ENCODE measurements at regions not wholly inside any gene's neighbourhood (a gene's known extent, or its start where the extent isn't known, plus 50 kb on each side); places are given as distances from the start of the nearest gene placed in this dataset.
A peak's percentile ranks its signal among the peaks of the same experiment; 100 is the strongest.

DNA sequence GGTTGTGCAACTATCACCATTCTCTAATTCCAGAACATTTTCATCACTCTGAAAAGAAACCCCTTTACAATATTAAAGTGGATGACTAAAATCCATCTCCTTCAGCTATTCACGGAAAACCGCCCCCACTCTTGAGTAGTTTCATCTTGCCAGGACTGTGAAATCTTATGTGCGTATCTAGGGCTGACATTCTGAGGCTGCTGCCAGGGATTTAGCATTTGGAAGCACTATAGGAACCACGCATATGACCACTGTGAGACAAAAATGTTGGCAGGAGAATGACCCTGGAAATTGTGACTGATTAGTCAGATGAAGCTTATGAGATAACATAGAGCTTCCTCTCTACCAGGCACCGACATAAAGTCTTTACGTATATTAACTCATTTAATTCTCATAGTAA lies 305.2 kb upstream of the PDE3A start:
- Histone ChIP-seq H3K14ac (replicated peaks; ENCODE audit: low read depth, low read length) (no peak overlapping the region), H3K4me3 (ENCODE audit: insufficient read depth, low read depth, low read length) (no peak overlapping the region), H3K9me3 (ENCODE audit: control insufficient read depth, insufficient read depth, low read length) (no peaks in the 10 kb centered on the region), H4K91ac (ENCODE audit: insufficient read depth, low read depth, low read length) (no peak overlapping the region), H2BK15ac (ENCODE audit: low read depth, low read length) (no peak overlapping the region), H4K5ac (ENCODE audit: low read depth, low read length) (no peak overlapping the region), H3K4me1 (ENCODE audit: control insufficient read depth, insufficient read depth, low read length) (no peaks in the 10 kb centered on the region), H2BK5ac (ENCODE audit: low read depth, low read length, poor library complexity, severe bottlenecking) (no peak overlapping the region), H2AFZ (replicated peaks; ENCODE audit: low read length, poor library complexity) (no peak overlapping the region), H4K20me1 (ENCODE audit: insufficient read depth, low read length) (no peaks in the 10 kb centered on the region), H4K8ac (ENCODE audit: low read depth in 2 of 2, low read length in 2 of 2) (no peak overlapping the region), H3K36me3 (ENCODE audit: control insufficient read depth, insufficient read depth, low read length) (no peaks in the 10 kb centered on the region), H3K4me2 (ENCODE audit: low read depth, low read length) (no peak overlapping the region), H2BK120ac (ENCODE audit: low read depth, low read length) (no peak overlapping the region), H3K4ac (ENCODE audit: low read depth, low read length) (no peak overlapping the region), H2AK5ac (ENCODE audit: low read depth, low read length) (no peak overlapping the region), H3K27me3 (ENCODE audit: control insufficient read depth, insufficient read depth, low read length) (no peaks in the 10 kb centered on the region), H3K56ac (ENCODE audit: extremely low read depth, insufficient read depth, low read length) (no peak overlapping the region), H3K9me1 (ENCODE audit: insufficient read depth, low read length) (no peaks in the 10 kb centered on the region), H3K27ac (ENCODE audit: insufficient read depth, low read length) (no peak overlapping the region), H2AK9ac (replicated peaks; ENCODE audit: low read depth, low read length, poor library complexity) (no peak overlapping the region), H3K9ac (ENCODE audit: low read depth, low read length) (no peak overlapping the region), H2BK20ac (ENCODE audit: low read depth, low read length) (no peak overlapping the region), H3K79me1 (ENCODE audit: low read depth in 1 of 2, low read length in 2 of 2) (no peaks in the 10 kb centered on the region), H3K18ac (ENCODE audit: low read depth, low read length) (no peak overlapping the region), H3K23ac (ENCODE audit: low read depth, low read length) (no peak overlapping the region)
- TF ChIP-seq MAFK (IDR thresholded peaks at IDR 0.05; ENCODE audit: low read depth, low read length) (no peak), CEBPB (IDR thresholded peaks at IDR 0.05; ENCODE audit: low read depth, low read length) (0 out of 2 replicates have a peak, but pooled peaks have one; percentile 2)
- DNase-seq (peak; percentile 38), ATAC-seq (ENCODE audit: low read depth) (peak; percentile 24)
- no TSS peak for BruUV-seq (replicated peaks)
- CTCF ChIA-PET, result interaction anchor here (0.8 kb wide), 1 partner anchor 9 kb away, joined by 3 read pairs; no protein-coding TSS in a partner anchor
- dilution Hi-C loops (cut with HindIII; ENCODE audit: low sequenced_read_pairs, unreplicated experiment) (no loop called here), in situ Hi-C loops (cut with MboI; ENCODE audit: low sequenced_read_pairs) (no loop called here), intact Hi-C loops (cut with micrococcal nuclease) (no loop called here)
- POLR2A ChIA-PET (ENCODE audit: unreplicated experiment), result no interaction called here
- WGBS, 2 experiments (ENCODE audit: extremely low coverage in 2 of 2, insufficient read length in 1 of 2), result 67% methylated on average over 1 of the region's 6 CpGs; no CpG with 5 or more reads in 1 of the 2 experiments
